Inferior parietal cortex (tissue), 1 donor: ENCODE measurements at regions not wholly inside any gene's neighbourhood (a gene's known extent, or its start where the extent isn't known, plus 50 kb on each side); places are given as distances from the start of the nearest gene placed in this dataset.
"Not testable (repeated sequence)": the region's sequence is repeated elsewhere in the genome, so short reads cannot be mapped to it uniquely, and the experiment has no call there.

ENCODE experiments used
- DNase-seq: peaks from one replicate; pipeline ENCODE4 v3.0.0-alpha.2; 2016; ENCODE audit errors: extremely low spot score

DNA sequence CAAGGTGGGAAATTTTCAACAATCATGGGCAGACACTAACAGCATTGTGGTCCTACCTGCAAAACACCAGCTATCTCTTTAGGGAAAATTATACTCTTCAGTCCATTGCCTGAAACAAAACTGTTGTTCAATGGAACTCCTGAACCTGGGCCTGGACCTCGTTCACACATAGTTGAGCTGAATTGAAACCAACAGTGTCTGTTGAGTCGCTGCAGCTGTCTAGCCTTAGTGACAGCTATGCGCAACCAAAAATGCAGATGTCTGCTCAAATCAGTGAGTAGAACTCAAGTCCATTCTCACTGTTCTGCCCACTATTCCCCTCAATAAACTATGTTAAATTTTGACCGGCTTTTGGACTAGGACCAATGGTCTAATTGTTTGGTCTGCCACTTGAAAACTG, 286.2 kb downstream of the TFAP2A start:
- DNase-seq = no peak

GRCh38 chr6:10122164-10122563, 292.7 kb downstream of the TFAP2A start:
- DNase-seq = no peak

DNA sequence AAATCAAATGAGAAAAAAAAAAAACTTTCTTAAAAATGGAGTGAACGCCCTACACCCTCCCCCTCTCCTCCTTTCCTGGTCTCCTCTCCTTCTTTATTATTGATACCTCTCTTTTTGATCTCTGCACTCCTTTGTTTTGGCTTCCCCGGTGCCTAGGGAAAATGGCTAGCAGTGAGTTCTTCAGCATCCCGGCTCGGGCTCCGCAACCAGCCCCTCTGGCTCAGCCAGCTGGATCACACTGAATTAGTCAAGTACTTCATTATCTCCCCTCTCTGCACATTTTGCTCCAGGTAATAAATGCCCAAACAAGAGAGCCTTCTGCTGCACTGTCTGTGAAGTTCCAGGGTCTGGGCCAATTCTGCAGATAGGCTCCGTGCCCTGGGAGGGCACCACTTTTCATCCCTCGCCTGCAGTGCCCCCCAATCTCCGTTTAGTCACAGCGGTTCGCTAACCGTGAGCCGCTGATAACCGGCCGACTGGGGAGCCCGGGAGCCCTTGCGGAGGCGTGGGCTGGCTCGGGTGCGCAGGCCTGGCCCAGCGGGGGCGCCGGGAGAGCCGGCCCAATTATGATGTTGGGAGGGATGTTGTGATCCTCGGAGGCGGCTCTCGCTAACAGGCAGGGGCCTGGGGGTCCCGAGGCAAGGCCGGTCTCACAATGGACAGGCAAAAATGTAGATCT, 301.9 kb downstream of the TFAP2A start:
- DNase-seq = no peak

- DNase-seq = no peak
Observed at GRCh38 chr6:10111975-10112374, 302.9 kb downstream of the TFAP2A start.

DNA sequence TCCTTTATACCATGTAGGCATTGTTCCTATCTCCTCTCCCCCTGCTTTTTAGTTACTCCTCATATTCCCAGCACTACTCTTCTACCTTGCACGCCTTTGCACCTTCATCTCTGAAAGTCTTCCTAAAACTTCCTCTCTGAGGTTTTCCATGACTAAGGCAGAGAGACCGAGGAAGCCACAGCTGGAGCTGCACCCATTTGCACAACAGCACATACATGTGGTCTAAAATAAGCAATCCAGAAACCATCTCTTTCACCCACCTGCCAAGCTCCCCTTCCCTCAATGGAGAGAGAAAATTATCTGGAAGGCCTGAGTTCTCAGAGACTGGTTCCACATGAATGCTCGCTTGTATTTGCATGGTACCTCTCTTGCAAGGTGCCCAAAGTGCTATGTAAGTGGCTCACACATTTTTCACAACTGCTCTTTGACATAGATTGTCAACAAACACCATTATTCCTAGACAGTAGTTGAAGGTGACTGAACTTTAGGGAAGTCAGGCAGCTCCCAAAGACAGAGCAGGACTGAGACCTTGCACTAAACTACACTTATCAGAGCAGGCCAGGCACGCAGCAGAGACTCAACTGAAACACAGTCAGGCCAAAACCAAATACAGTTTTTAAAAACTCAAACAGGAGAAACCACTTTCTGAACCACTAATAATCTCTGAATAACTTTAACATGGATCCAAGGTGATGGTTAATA, 313.2 kb downstream of the TFAP2A start:
- DNase-seq = no peak

GRCh38 chr6:10099529-10100140, 315.2 kb downstream of the TFAP2A start:
- no peak for DNase-seq

DNA sequence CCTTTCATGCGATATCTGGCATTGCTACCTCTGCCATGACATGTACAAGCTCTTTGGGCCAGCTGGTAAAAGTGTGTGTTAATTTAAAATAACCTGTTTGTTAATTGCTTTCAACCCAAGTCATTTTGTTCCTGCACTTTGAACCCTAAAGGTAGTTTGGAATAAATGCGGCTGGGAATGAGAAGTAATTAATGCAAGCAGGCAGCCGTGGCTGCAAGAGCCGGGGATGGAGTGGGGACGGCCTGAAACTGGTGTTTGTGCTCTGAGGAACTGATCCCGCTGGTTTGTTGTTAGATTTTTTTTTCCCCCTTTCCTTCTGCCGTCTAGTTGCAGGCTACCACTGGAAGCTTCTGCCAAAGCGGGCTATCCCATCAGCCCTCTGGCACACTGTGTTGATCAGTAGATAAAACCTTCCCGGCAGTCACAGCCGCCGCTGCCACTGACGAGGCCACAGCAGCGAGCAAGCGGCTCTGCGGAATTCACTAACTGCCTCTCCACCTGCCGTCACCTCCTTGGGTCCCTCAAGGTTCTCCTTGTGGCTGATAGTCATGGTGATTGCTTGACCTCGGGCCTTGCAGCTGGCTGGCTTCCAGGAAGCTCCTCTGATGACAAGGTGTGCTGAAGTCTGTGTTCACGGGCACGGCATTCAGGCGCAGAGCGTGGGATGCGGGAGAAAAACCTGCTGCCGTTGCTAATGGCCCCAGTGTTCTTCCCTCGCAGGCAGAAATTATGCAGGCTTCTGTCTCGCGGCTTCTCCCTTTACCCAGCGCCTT, 315.9 kb downstream of the TFAP2A start:
- DNase-seq = no peak

DNA sequence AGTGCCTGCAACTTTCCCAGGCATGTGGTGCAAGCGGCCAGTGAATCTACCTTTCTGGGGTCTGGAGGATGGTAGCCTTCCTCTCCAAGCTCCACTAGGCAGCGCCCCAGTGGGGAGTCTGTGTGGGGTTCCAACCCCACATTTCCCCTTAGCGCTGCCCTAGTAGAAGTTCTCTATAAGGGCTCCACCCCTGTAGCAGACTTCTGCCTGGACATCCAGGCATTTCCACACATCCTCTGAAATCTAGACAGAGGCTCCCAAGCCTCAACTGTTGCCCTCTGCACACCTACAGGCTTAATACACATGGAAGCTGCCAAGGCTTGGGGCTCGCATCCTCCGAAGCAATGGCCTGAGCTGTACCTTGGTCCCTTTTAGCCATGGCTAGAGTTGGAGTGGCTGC, 321.6 kb downstream of the TFAP2A start:
- no peak for DNase-seq

GRCh38 chr6:10084111-10084986, 330.5 kb downstream of the TFAP2A start:
- DNase-seq = no peak

DNA sequence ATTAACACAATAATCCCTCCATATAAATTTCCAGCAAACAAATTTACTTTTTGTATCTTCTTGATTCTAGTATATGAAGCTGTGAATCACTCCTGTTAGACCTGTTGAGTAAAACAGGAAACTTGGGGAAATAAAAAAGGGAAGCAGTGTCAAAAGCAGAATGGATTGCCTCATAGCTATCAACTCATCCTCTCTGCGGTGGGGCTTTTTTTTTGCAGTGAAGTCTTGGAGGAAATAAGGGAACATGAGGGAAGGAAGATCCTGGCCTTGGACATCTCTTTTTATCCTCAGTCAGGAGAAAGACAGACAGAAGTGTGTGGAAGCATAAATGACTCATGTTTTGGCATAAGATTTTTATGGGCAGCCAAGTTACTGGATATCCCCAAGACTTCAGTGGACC, 332.5 kb downstream of the TFAP2A start:
- DNase-seq = no peak

DNA sequence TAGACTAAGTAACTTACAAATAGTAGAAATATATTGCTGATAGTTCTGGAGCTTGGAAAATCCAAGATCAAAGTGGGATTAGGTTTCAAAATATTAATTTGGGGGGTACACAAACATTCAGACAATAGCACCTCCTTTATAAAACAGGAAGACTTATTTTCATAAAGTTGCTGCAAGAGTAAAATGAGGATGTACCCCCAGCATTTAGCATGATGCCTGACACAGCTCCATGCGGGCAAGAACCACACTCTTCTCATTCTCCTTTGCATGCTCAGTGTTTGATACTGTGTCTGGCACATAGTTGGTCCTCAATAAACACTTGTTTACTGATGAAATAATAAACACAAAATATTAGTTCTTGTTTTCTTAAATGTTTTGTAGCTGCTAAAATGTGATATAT, 332.9 kb downstream of the TFAP2A start:
- no peak for DNase-seq

- no peak for DNase-seq
Observed at GRCh38 chr6:10081075-10081474, 333.8 kb downstream of the TFAP2A start.

GRCh38 chr6:10080561-10080960, 334.3 kb downstream of the TFAP2A start:
- DNase-seq = no peak

DNA sequence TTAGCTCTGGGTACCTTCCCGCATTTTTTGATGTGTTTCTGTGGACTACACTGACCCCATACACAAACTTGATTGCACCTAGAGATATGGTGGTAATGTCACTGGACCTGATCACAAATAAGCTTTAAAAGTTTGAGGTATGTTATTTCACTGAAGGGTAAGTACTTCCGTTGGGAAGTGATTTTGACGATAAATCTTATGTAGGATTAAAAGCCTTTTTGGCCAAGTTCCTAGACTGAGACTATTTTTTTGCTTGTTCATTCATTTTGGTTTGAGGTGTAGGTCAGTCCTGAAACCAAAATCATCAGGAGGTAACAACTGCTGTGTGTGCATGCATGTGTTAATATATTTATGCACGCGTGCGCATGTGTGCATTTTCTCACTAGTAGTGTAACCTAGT, 336.3 kb downstream of the TFAP2A start:
- no peak for DNase-seq

DNA sequence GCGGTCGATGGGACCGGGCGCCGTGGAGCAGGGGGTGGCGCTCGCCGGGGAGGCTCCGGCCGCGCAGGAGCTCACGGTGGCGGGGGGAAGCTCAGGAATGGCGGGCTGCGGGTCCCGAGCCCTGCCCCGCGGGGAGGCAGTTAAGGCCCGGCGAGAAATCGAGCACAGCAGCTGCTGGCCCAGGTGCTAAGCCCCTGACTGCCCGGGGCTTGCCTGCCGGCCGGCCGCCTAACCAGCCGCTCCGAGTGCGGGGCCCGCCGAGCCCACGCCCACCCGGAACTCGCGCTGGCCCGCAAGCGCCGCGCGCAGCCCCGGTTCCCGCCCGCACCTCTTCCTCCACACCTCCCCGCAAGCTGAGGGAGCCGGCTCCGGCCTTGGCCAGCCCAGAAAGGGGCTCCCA, 340.1 kb downstream of the TFAP2A start:
- not testable (repeated sequence) for DNase-seq

GRCh38 chr6:10073341-10073740, 341.5 kb downstream of the TFAP2A start:
- no peak for DNase-seq

GRCh38 chr6:10071631-10072220, 343.1 kb downstream of the TFAP2A start:
- DNase-seq = no peak

- DNase-seq = no peak
Observed at GRCh38 chr6:10060004-10060403, 354.9 kb downstream of the TFAP2A start.

DNA sequence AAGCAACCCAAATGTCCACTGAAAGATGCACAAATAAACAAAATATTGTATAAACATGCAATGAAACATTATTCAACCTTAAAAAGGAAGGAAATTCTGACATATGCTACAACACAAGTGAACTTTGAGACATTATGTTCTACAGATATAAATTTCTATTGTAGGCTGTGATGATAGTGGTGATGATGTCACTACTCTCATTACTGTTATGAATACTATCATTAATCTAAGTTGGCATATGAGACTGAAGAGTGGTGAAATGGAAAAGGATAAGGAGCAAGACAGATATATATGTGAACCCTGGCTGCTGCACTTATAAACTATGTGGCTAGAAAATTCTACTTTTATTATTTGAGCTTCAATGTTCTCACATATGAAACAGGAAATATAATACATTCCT, 360.2 kb downstream of the TFAP2A start:
- no peak for DNase-seq

- DNase-seq = no peak
Observed at GRCh38 chr6:10051283-10051682, 363.6 kb downstream of the TFAP2A start.
